ENCODE measurements at regions not wholly inside any gene's neighbourhood (a gene's known extent, or its start where the extent isn't known, plus 50 kb on each side); places are given as distances from the start of the nearest gene placed in this dataset.

GRCh38 chr3:40719660-40720287, 195.0 kb downstream of the ZNF621 start:
- in situ Hi-C loops (cut with MboI), result no loop called here
- no peak overlapping the region for H3K27ac ChIP-seq (ENCODE audit: extremely low read depth, low read depth, low read length)
- H3K9me1 ChIP-seq (ENCODE audit: control insufficient read depth, insufficient read depth, low read length), result no peaks in the 10 kb centered on the region
- ATAC-seq, result peak; percentile 69
- no peaks in the 10 kb centered on the region for H3K9me3 ChIP-seq (replicated peaks; ENCODE audit: control insufficient read depth, insufficient read depth, low read depth, low read length)
- no peaks in the 10 kb centered on the region for H3K79me2 ChIP-seq (ENCODE audit: control insufficient read depth, insufficient read depth, low read length)
- no peaks in the 10 kb centered on the region for H4K20me1 ChIP-seq (replicated peaks; ENCODE audit: control insufficient read depth, insufficient read depth, low read length)
- peak overlapping the region; percentile 71 for H2AFZ ChIP-seq (ENCODE audit: low read depth, low read length)
- WGBS (ENCODE audit: insufficient coverage, low coverage, missing lambda C conversion rate), result 6% methylated on average over 11 of the region's 11 CpGs
- H3K27me3 ChIP-seq (ENCODE audit: control insufficient read depth in 2 of 2, insufficient read depth in 2 of 2, low read length in 2 of 2), result peaks cover 0 to 6% of the 10 kb centered on the region in 2 experiments; a peak in 1 of 5 replicates
- DNase-seq (ENCODE audit: extremely low read depth in 1 of 4, low spot score in 3 of 4), result peak; percentile 42 to 71 (median 46)
- no peaks in the 10 kb centered on the region for H3K4me1 ChIP-seq (replicated peaks in 1 of 2; ENCODE audit: control insufficient read depth in 2 of 2, insufficient read depth in 2 of 2, low read length in 2 of 2)
- peak overlapping the region; percentile 61 for H3K4me2 ChIP-seq (ENCODE audit: insufficient read depth, low read length)
- H3K9ac ChIP-seq (ENCODE audit: insufficient read depth in 1 of 2, low read depth in 2 of 2, low read length in 2 of 2), result no peak overlapping the region
- no TSS peak for BruUV-seq (replicated peaks)
- POLR2A ChIA-PET, result interaction anchor here (0.6 to 1.5 kb wide), 7 partner anchors 18 to 504 kb away, joined by 3 to 4 read pairs (median 3); partner anchors contain the start of gene CTNNB1
- intact Hi-C loops (cut with micrococcal nuclease), result loop anchor here (10.0 kb wide), 3 partner anchors 135 to 1155 kb away; no protein-coding TSS in a partner anchor
- no peak overlapping the region for H3K4me3 ChIP-seq
- CTCF ChIA-PET (ENCODE audit: low intra/inter-chr PET ratio), result interaction anchor here (0.7 kb wide), 1 partner anchor 375 kb away, joined by 3 read pairs; no protein-coding TSS in a partner anchor
- no peaks in the 10 kb centered on the region for H3K36me3 ChIP-seq (ENCODE audit: control insufficient read depth, insufficient read depth, low read length)
- no peak for FAIRE-seq
- TF ChIP-seq MCM2 (IDR thresholded peaks at IDR 0.05; ENCODE audit: low read depth) (no peak), SMAD1 (IDR thresholded peaks at IDR 0.05; ENCODE audit: low read depth, low read length, partially characterized antibody) (peak; percentile 95), ZNF354B (CRISPR knock-in tag; IDR thresholded peaks at IDR 0.05) (0 out of 2 replicates have a peak, but pooled peaks have one; percentile 15), CTCF (IDR thresholded peaks at IDR 0.05 in 2 of 3, conservative IDR thresholded peaks at IDR 0.05 in 1 of 3; ENCODE audit: insufficient read depth in 2 of 3, low read depth in 1 of 3, low read length in 3 of 3) (peak; percentile 23 to 57 (median 51); a peak in 4 of 6 replicates), REST (IDR thresholded peaks at IDR 0.05; ENCODE audit: borderline replicate concordance) (0 out of 2 replicates have a peak, but pooled peaks have one; percentile 28), REST (CRISPR knock-in tag; IDR thresholded peaks at IDR 0.05; ENCODE audit: low read depth) (no peak), NRF1 (conservative IDR thresholded peaks at IDR 0.05 in 1 of 2, IDR thresholded peaks at IDR 0.05 in 1 of 2) (peak; percentile 90 to 91), NFIX (CRISPR knock-in tag; IDR thresholded peaks at IDR 0.05; ENCODE audit: low read depth) (peak; percentile 82), YY1 (IDR thresholded peaks at IDR 0.05; ENCODE audit: borderline replicate concordance in 1 of 3, control insufficient read depth in 1 of 3, extremely low read depth in 1 of 3, insufficient read depth in 3 of 3, insufficient read length in 1 of 3, insufficient replicate concordance in 2 of 3, low read depth in 1 of 3, low read length in 2 of 3) (peak in 1 of 3 experiments; percentile 60), ZNF785 (CRISPR knock-in tag; IDR thresholded peaks at IDR 0.05) (no peak), CTBP1 (IDR thresholded peaks at IDR 0.05; ENCODE audit: borderline replicate concordance) (0 out of 2 replicates have a peak, but pooled peaks have one; percentile 19), NFIC (IDR thresholded peaks at IDR 0.05) (peak; percentile 99)
